ENCODE measurements at regions not wholly inside any gene's neighbourhood (a gene's known extent, or its start where the extent isn't known, plus 50 kb on each side); places are given as distances from the start of the nearest gene placed in this dataset.

- H3K27me3 ChIP-seq (ENCODE audit: insufficient read depth, low read length, poor library complexity) = no peaks in the 10 kb centered on the region
- H3K4me2 ChIP-seq (ENCODE audit: low read length) = no peak overlapping the region
- H3K9ac ChIP-seq (ENCODE audit: low read length) = no peak overlapping the region
- no peak overlapping the region for H2AK5ac ChIP-seq (ENCODE audit: low read length)
- H3K79me2 ChIP-seq (ENCODE audit: control insufficient read depth, insufficient read depth, low read length) = no peaks in the 10 kb centered on the region
- H2BK5ac ChIP-seq (ENCODE audit: low read length) = no peak overlapping the region
- no peak overlapping the region for H3K4me3 ChIP-seq (ENCODE audit: low read length)
- H3K27ac ChIP-seq (ENCODE audit: low read depth, low read length) = no peak overlapping the region
- no peak overlapping the region for H4K8ac ChIP-seq (ENCODE audit: low read depth, low read length)
- no peak overlapping the region for H3K56ac ChIP-seq (ENCODE audit: low read length)
- no peak overlapping the region for H4K5ac ChIP-seq (ENCODE audit: low read length)
- no peak overlapping the region for H3K18ac ChIP-seq (ENCODE audit: low read length)
- H3K79me1 ChIP-seq (ENCODE audit: low read length) = no peaks in the 10 kb centered on the region
- H3K23ac ChIP-seq (ENCODE audit: low read length) = no peak overlapping the region
- WGBS (ENCODE audit: extremely low coverage, insufficient coverage, low lambda C conversion rate) = no CpG with 5 or more reads among the region's 1 CpG
- H2BK120ac ChIP-seq (ENCODE audit: low read depth, low read length) = no peak overlapping the region
- no peak overlapping the region for H2BK15ac ChIP-seq (replicated peaks; ENCODE audit: low read depth)
- H3K4me1 ChIP-seq (ENCODE audit: control insufficient read depth, low read depth, low read length) = no peaks in the 10 kb centered on the region
- DNase-seq = peak; percentile 41
- H3K36me3 ChIP-seq (ENCODE audit: control insufficient read depth, insufficient read depth, low read length) = no peaks in the 10 kb centered on the region
- H3K4ac ChIP-seq (ENCODE audit: low read depth, low read length) = no peak overlapping the region
Measured at GRCh38 chr15:87450314-87450713, 806.2 kb downstream of the NTRK3 start.

- H2BK5ac ChIP-seq (ENCODE audit: low read length) = no peak overlapping the region
- H4K5ac ChIP-seq (ENCODE audit: low read length) = no peak overlapping the region
- WGBS (ENCODE audit: extremely low coverage, insufficient coverage, low lambda C conversion rate) = no CpG with 5 or more reads among the region's 2 CpGs
- H3K9ac ChIP-seq (ENCODE audit: low read length) = no peak overlapping the region
- no peak overlapping the region for H3K4me3 ChIP-seq (ENCODE audit: low read length)
- H3K56ac ChIP-seq (ENCODE audit: low read length) = no peak overlapping the region
- no peak overlapping the region for H2BK15ac ChIP-seq (replicated peaks; ENCODE audit: low read depth)
- no peak overlapping the region for H4K8ac ChIP-seq (ENCODE audit: low read depth, low read length)
- H3K79me2 ChIP-seq (ENCODE audit: control insufficient read depth, insufficient read depth, low read length) = no peaks in the 10 kb centered on the region
- H3K4ac ChIP-seq (ENCODE audit: low read depth, low read length) = no peak overlapping the region
- H3K36me3 ChIP-seq (ENCODE audit: control insufficient read depth, insufficient read depth, low read length) = no peaks in the 10 kb centered on the region
- no peaks in the 10 kb centered on the region for H3K27me3 ChIP-seq (ENCODE audit: insufficient read depth, low read length, poor library complexity)
- no peak overlapping the region for H3K4me2 ChIP-seq (ENCODE audit: low read length)
- no peak overlapping the region for H3K18ac ChIP-seq (ENCODE audit: low read length)
- H2BK120ac ChIP-seq (ENCODE audit: low read depth, low read length) = no peak overlapping the region
- DNase-seq = no peak
- no peak overlapping the region for H2AK5ac ChIP-seq (ENCODE audit: low read length)
- H3K79me1 ChIP-seq (ENCODE audit: low read length) = no peaks in the 10 kb centered on the region
- H3K23ac ChIP-seq (ENCODE audit: low read length) = no peak overlapping the region
- H3K27ac ChIP-seq (ENCODE audit: low read depth, low read length) = no peak overlapping the region
- no peaks in the 10 kb centered on the region for H3K4me1 ChIP-seq (ENCODE audit: control insufficient read depth, low read depth, low read length)
Measured at GRCh38 chr15:87439090-87439489, 817.4 kb downstream of the NTRK3 start.

GRCh38 chr15:87433871-87434270 lies 822.7 kb downstream of the NTRK3 start:
- no CpG with 5 or more reads among the region's 1 CpG for WGBS (ENCODE audit: extremely low coverage, insufficient coverage, low lambda C conversion rate)
- no peak overlapping the region for H3K18ac ChIP-seq (ENCODE audit: low read length)
- H3K56ac ChIP-seq (ENCODE audit: low read length) = no peak overlapping the region
- no peaks in the 10 kb centered on the region for H3K36me3 ChIP-seq (ENCODE audit: control insufficient read depth, insufficient read depth, low read length)
- H4K8ac ChIP-seq (ENCODE audit: low read depth, low read length) = no peak overlapping the region
- no peak overlapping the region for H3K23ac ChIP-seq (ENCODE audit: low read length)
- no peak overlapping the region for H3K9ac ChIP-seq (ENCODE audit: low read length)
- no peak for DNase-seq
- H3K79me2 ChIP-seq (ENCODE audit: control insufficient read depth, insufficient read depth, low read length) = no peaks in the 10 kb centered on the region
- H3K4me3 ChIP-seq (ENCODE audit: low read length) = no peak overlapping the region
- no peak overlapping the region for H2BK15ac ChIP-seq (replicated peaks; ENCODE audit: low read depth)
- no peak overlapping the region for H3K4ac ChIP-seq (ENCODE audit: low read depth, low read length)
- H4K5ac ChIP-seq (ENCODE audit: low read length) = no peak overlapping the region
- H3K27me3 ChIP-seq (ENCODE audit: insufficient read depth, low read length, poor library complexity) = no peaks in the 10 kb centered on the region
- no peak overlapping the region for H3K4me2 ChIP-seq (ENCODE audit: low read length)
- no peak overlapping the region for H2BK5ac ChIP-seq (ENCODE audit: low read length)
- H3K4me1 ChIP-seq (ENCODE audit: control insufficient read depth, low read depth, low read length) = no peaks in the 10 kb centered on the region
- H3K79me1 ChIP-seq (ENCODE audit: low read length) = no peaks in the 10 kb centered on the region
- no peak overlapping the region for H2BK120ac ChIP-seq (ENCODE audit: low read depth, low read length)
- no peak overlapping the region for H3K27ac ChIP-seq (ENCODE audit: low read depth, low read length)
- no peak overlapping the region for H2AK5ac ChIP-seq (ENCODE audit: low read length)

- Histone ChIP-seq H2BK15ac (replicated peaks; ENCODE audit: low read depth) (no peak overlapping the region), H3K4me2 (ENCODE audit: low read length) (no peak overlapping the region), H3K4me1 (ENCODE audit: control insufficient read depth, low read depth, low read length) (peaks cover 2% of the 10 kb centered on the region), H3K4me3 (ENCODE audit: low read length) (no peak overlapping the region), H2BK5ac (ENCODE audit: low read length) (no peak overlapping the region), H3K79me1 (ENCODE audit: low read length) (no peaks in the 10 kb centered on the region), H2AK5ac (ENCODE audit: low read length) (no peak overlapping the region), H4K5ac (ENCODE audit: low read length) (no peak overlapping the region), H3K4ac (ENCODE audit: low read depth, low read length) (no peak overlapping the region), H3K79me2 (ENCODE audit: control insufficient read depth, insufficient read depth, low read length) (no peaks in the 10 kb centered on the region), H4K8ac (ENCODE audit: low read depth, low read length) (no peak overlapping the region), H3K18ac (ENCODE audit: low read length) (no peak overlapping the region), H3K27ac (ENCODE audit: low read depth, low read length) (no peak overlapping the region), H3K23ac (ENCODE audit: low read length) (no peak overlapping the region), H3K56ac (ENCODE audit: low read length) (no peak overlapping the region), H3K36me3 (ENCODE audit: control insufficient read depth, insufficient read depth, low read length) (no peaks in the 10 kb centered on the region), H2BK120ac (ENCODE audit: low read depth, low read length) (no peak overlapping the region), H3K27me3 (ENCODE audit: insufficient read depth, low read length, poor library complexity) (no peaks in the 10 kb centered on the region), H3K9ac (ENCODE audit: low read length) (no peak overlapping the region)
- DNase-seq = no peak
- no CpG with 5 or more reads among the region's 1 CpG for WGBS (ENCODE audit: extremely low coverage, insufficient coverage, low lambda C conversion rate)
Measured at GRCh38 chr15:87429754-87430153, 826.8 kb downstream of the NTRK3 start.

GRCh38 chr15:87420017-87420416 lies 836.5 kb downstream of the NTRK3 start:
- Histone ChIP-seq H2BK120ac (ENCODE audit: low read depth, low read length) (no peak overlapping the region), H2AK5ac (ENCODE audit: low read length) (no peak overlapping the region), H4K8ac (ENCODE audit: low read depth, low read length) (no peak overlapping the region), H3K79me2 (ENCODE audit: control insufficient read depth, insufficient read depth, low read length) (no peaks in the 10 kb centered on the region), H2BK15ac (replicated peaks; ENCODE audit: low read depth) (no peak overlapping the region), H3K9ac (ENCODE audit: low read length) (no peak overlapping the region), H3K56ac (ENCODE audit: low read length) (no peak overlapping the region), H3K4me1 (ENCODE audit: control insufficient read depth, low read depth, low read length) (no peaks in the 10 kb centered on the region), H2BK5ac (ENCODE audit: low read length) (no peak overlapping the region), H3K4ac (ENCODE audit: low read depth, low read length) (no peak overlapping the region), H3K79me1 (ENCODE audit: low read length) (no peaks in the 10 kb centered on the region), H3K23ac (ENCODE audit: low read length) (no peak overlapping the region), H3K27ac (ENCODE audit: low read depth, low read length) (no peak overlapping the region), H3K4me3 (ENCODE audit: low read length) (no peak overlapping the region), H4K5ac (ENCODE audit: low read length) (no peak overlapping the region), H3K36me3 (ENCODE audit: control insufficient read depth, insufficient read depth, low read length) (no peaks in the 10 kb centered on the region), H3K4me2 (ENCODE audit: low read length) (no peak overlapping the region), H3K27me3 (ENCODE audit: insufficient read depth, low read length, poor library complexity) (no peaks in the 10 kb centered on the region), H3K18ac (ENCODE audit: low read length) (peak overlapping the region; percentile 28)
- WGBS (ENCODE audit: extremely low coverage, insufficient coverage, low lambda C conversion rate) = no CpG with 5 or more reads among the region's 2 CpGs
- no peak for DNase-seq

- Histone ChIP-seq H3K4me2 (ENCODE audit: low read length) (no peak overlapping the region), H2BK120ac (ENCODE audit: low read depth, low read length) (no peak overlapping the region), H3K4ac (ENCODE audit: low read depth, low read length) (no peak overlapping the region), H2BK15ac (replicated peaks; ENCODE audit: low read depth) (no peak overlapping the region), H3K18ac (ENCODE audit: low read length) (no peak overlapping the region), H3K4me3 (ENCODE audit: low read length) (no peak overlapping the region), H3K36me3 (ENCODE audit: control insufficient read depth, insufficient read depth, low read length) (no peaks in the 10 kb centered on the region), H2BK5ac (ENCODE audit: low read length) (no peak overlapping the region), H3K27me3 (ENCODE audit: insufficient read depth, low read length, poor library complexity) (no peaks in the 10 kb centered on the region), H3K79me1 (ENCODE audit: low read length) (no peaks in the 10 kb centered on the region), H3K79me2 (ENCODE audit: control insufficient read depth, insufficient read depth, low read length) (no peaks in the 10 kb centered on the region), H3K23ac (ENCODE audit: low read length) (no peak overlapping the region), H3K4me1 (ENCODE audit: control insufficient read depth, low read depth, low read length) (no peaks in the 10 kb centered on the region), H4K8ac (ENCODE audit: low read depth, low read length) (no peak overlapping the region), H2AK5ac (ENCODE audit: low read length) (no peak overlapping the region), H3K56ac (ENCODE audit: low read length) (no peak overlapping the region), H3K27ac (ENCODE audit: low read depth, low read length) (no peak overlapping the region), H3K9ac (ENCODE audit: low read length) (no peak overlapping the region), H4K5ac (ENCODE audit: low read length) (no peak overlapping the region)
- no peak for DNase-seq
- WGBS (ENCODE audit: extremely low coverage, insufficient coverage, low lambda C conversion rate) = no CpG with 5 or more reads among the region's 1 CpG
Measured at GRCh38 chr15:87419344-87419743, 837.2 kb downstream of the NTRK3 start.

Data from mesendoderm (in vitro differentiated cells).